Esophagus squamous epithelium (tissue), 4 donors: ENCODE measurements at regions not wholly inside any gene's neighbourhood (a gene's known extent, or its start where the extent isn't known, plus 50 kb on each side); places are given as distances from the start of the nearest gene placed in this dataset.

Experiments used
- POLR2A ChIP-seq, 4 donors: fragments of 450-650 bp; IDR thresholded peaks; one replicate each; pipeline ENCODE4 v1.6.1; 2017; ENCODE audit warnings: antibody characterized with exemption in 4 of 4, mild to moderate bottlenecking in 4 of 4, moderate library complexity in 3 of 4
- TF ChIP-seq, protein P1 (sequence below), 6 experiments: fragments of 450-650 bp in 4 of 6; fragments of 200-600 bp in 2 of 6; sonication (generic) in 2 of 6; IDR thresholded peaks; one replicate each; pipeline ENCODE4 v1.5.1; 2016 to 2019; ENCODE audit warnings: antibody characterized with exemption in 6 of 6, mild to moderate bottlenecking in 4 of 6, moderate library complexity in 4 of 6

GRCh38 chr14:71499018-71499417 lies 433.2 kb upstream of the RGS6 start:
- no peak for TF ChIP-seq POLR2A (IDR thresholded peaks at IDR 0.05)
- TF ChIP-seq, protein P1, sequence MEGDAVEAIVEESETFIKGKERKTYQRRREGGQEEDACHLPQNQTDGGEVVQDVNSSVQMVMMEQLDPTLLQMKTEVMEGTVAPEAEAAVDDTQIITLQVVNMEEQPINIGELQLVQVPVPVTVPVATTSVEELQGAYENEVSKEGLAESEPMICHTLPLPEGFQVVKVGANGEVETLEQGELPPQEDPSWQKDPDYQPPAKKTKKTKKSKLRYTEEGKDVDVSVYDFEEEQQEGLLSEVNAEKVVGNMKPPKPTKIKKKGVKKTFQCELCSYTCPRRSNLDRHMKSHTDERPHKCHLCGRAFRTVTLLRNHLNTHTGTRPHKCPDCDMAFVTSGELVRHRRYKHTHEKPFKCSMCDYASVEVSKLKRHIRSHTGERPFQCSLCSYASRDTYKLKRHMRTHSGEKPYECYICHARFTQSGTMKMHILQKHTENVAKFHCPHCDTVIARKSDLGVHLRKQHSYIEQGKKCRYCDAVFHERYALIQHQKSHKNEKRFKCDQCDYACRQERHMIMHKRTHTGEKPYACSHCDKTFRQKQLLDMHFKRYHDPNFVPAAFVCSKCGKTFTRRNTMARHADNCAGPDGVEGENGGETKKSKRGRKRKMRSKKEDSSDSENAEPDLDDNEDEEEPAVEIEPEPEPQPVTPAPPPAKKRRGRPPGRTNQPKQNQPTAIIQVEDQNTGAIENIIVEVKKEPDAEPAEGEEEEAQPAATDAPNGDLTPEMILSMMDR (IDR thresholded peaks at IDR 0.05): no peak
